Lower lobe of right lung (tissue), 2 donors: ENCODE measurements at regions not wholly inside any gene's neighbourhood (a gene's known extent, or its start where the extent isn't known, plus 50 kb on each side); places are given as distances from the start of the nearest gene placed in this dataset.
A peak's percentile ranks its signal among the peaks of the same experiment; 100 is the strongest.

Source experiments
- ATAC-seq, 2 donors: fragments of 200-7000 bp; cut with Tn5 transposase; one replicate each; pipeline ENCODE4 v1.9.1; 2020 to 2022; ENCODE audit warnings: mild to moderate bottlenecking in 2 of 2, moderate library complexity in 2 of 2
- DNase-seq: peaks from one replicate; pipeline ENCODE4 v3.0.0-alpha.2; 2020
- H3K27ac ChIP-seq: fragments of 200-600 bp; one replicate; pipeline ENCODE4 v1.8.0; 2022
- H3K27me3 ChIP-seq: fragments of 200-600 bp; one replicate; pipeline ENCODE4 v1.8.0; 2022; ENCODE audit warnings: low read depth
- H3K36me3 ChIP-seq: fragments of 200-600 bp; one replicate; pipeline ENCODE4 v1.8.0; 2022; ENCODE audit warnings: mild to moderate bottlenecking
- H3K4me1 ChIP-seq: fragments of 200-600 bp; one replicate; pipeline ENCODE4 v1.8.0; 2022
- H3K4me3 ChIP-seq: fragments of 200-600 bp; one replicate; pipeline ENCODE4 v1.8.0; 2022; ENCODE audit warnings: mild to moderate bottlenecking
- H3K9me3 ChIP-seq: fragments of 200-600 bp; one replicate; pipeline ENCODE4 v1.8.0; 2022
- intact Hi-C: fragments of 100-400 bp; cut with DNase I; formaldehyde crosslinking; loops from one replicate; pipeline ENCODE4 v1.11.0; 2022
- TF ChIP-seq, protein P1 (sequence below): fragments of 200-600 bp; IDR thresholded peaks from one replicate; pipeline ENCODE4 v1.8.0; 2022; ENCODE audit warnings: antibody characterized with exemption, mild to moderate bottlenecking
- donor health status: DM: no; HTN: yes; CAD: no; lungs with severe emphysema.

DNA sequence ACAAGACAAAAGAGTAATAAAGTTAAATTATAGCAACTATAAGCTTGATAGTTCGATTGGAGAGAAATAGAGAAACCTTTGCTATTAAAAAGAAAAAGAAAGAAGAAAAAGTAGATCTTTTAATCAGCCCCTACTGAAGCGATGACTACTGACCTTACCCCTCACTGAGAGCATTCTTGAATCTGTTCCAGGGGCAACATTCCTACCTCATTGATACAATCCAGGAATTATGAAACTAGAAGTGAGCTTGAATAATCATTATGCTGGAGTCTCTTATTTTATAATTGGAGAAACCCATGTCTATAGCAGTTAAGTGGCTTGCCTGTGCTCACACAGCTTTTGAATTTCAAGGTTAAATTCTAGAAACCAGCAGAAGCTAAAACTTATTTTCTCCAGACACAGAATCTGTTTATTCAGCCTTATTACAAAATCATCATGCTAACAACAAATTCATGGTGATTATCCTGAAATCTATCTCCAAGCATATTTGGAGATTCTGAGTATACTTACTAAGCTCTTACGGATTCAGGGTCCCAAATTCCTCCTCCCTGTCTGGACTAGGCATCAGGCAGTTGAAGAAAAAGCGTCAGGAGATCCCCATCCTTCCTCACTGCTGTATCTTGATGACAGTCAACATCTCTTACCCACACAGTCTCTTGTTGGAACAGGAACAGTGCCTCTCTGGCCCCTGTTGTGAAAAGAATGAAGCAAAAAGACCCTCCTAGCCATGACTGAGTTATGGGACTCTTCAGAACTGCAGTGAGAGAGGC, 547.6 kb upstream of the WWC1 start:
- TF ChIP-seq, protein P1, sequence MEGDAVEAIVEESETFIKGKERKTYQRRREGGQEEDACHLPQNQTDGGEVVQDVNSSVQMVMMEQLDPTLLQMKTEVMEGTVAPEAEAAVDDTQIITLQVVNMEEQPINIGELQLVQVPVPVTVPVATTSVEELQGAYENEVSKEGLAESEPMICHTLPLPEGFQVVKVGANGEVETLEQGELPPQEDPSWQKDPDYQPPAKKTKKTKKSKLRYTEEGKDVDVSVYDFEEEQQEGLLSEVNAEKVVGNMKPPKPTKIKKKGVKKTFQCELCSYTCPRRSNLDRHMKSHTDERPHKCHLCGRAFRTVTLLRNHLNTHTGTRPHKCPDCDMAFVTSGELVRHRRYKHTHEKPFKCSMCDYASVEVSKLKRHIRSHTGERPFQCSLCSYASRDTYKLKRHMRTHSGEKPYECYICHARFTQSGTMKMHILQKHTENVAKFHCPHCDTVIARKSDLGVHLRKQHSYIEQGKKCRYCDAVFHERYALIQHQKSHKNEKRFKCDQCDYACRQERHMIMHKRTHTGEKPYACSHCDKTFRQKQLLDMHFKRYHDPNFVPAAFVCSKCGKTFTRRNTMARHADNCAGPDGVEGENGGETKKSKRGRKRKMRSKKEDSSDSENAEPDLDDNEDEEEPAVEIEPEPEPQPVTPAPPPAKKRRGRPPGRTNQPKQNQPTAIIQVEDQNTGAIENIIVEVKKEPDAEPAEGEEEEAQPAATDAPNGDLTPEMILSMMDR, result no peak

DNA sequence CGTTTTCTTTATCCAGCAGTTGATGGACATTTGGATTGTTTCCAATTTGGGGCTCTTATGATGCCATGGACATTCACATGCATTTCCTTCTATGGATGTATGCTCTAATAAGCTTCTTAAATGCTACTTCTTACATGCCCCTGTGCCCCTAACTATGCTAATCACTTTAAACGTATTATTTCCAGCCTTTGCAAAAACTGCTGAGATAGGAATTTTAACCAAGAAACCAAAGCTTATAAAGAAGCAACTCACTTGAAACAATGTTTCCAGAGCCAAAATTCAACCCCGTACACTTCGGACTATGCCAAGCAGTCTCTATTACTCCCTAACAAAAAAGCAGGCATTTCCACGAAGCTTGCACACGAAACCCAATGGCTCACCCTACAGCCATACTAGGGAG, 545.6 kb upstream of the WWC1 start:
- intact Hi-C loops, result no loop called here
- TF ChIP-seq, protein P1, result no peak
- Histone ChIP-seq H3K27ac (no peak overlapping the region), H3K4me1 (no peaks in the 10 kb centered on the region), H3K9me3 (no peaks in the 10 kb centered on the region), H3K27me3 (peaks cover 4% of the 10 kb centered on the region), H3K4me3 (no peak overlapping the region), H3K36me3 (no peaks in the 10 kb centered on the region)
- no peak for ATAC-seq
- DNase-seq, result no peak

More for the DNA sequence above, 547.6 kb upstream of the WWC1 start:
- no peaks in the 10 kb centered on the region for H3K9me3 ChIP-seq
- no peak overlapping the region for H3K27ac ChIP-seq
- DNase-seq, result no peak
- no peak overlapping the region for H3K4me3 ChIP-seq
- peak in 1 of 2 donors; percentile 43 for ATAC-seq
- no peaks in the 10 kb centered on the region for H3K4me1 ChIP-seq
- no peaks in the 10 kb centered on the region for H3K36me3 ChIP-seq
- H3K27me3 ChIP-seq, result peaks cover 4% of the 10 kb centered on the region
- intact Hi-C loops, result no loop called here

DNA sequence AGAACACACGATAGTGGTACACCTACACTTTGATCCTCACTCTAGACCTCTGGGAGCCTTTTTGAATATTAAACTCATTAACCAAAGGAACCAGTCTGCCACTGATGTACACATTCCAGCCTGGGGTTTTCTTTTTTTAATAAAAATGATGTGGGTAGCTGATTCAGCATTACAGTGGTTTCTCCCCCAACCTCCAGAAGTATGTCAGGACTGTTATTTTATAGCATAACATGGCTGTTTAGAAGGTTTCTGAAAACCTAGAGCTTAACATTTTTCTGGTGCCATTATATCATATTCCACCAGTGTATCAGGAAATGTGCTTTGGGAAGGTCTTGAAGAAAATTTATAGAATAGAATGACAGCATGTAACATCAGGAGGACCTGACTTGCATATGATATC, 540.9 kb upstream of the WWC1 start:
- Histone ChIP-seq H3K9me3 (no peaks in the 10 kb centered on the region), H3K4me3 (no peak overlapping the region), H3K36me3 (no peaks in the 10 kb centered on the region), H3K4me1 (no peaks in the 10 kb centered on the region), H3K27ac (no peak overlapping the region), H3K27me3 (no peaks in the 10 kb centered on the region)
- intact Hi-C loops, result no loop called here
- no peak for DNase-seq
- TF ChIP-seq, protein P1, result no peak
- ATAC-seq, result no peak

DNA sequence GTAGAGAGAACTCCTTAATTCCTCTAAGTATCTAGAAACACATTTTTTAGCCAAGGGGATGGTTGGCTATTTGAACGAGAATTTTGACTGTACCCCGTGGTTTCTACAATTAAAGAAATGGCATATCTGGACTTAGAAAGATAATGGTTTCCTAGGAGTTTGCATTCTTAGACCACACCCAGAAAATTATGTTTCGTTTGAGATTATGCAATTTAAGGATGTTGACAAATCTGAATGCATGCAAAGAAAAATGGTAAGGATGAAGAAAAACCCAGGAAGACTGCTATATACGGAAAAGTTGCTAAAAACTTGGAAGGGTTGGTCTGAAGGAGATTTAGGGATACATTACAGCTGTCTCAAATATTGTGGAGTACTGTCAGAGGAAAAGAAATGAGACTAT, 538.5 kb upstream of the WWC1 start:
- DNase-seq (no peak), ATAC-seq (no peak)
- Histone ChIP-seq H3K9me3 (no peaks in the 10 kb centered on the region), H3K36me3 (no peaks in the 10 kb centered on the region), H3K4me3 (no peak overlapping the region), H3K27me3 (no peaks in the 10 kb centered on the region), H3K4me1 (no peaks in the 10 kb centered on the region), H3K27ac (no peak overlapping the region)
- TF ChIP-seq, protein P1, result no peak
- intact Hi-C loops, result no loop called here

DNA sequence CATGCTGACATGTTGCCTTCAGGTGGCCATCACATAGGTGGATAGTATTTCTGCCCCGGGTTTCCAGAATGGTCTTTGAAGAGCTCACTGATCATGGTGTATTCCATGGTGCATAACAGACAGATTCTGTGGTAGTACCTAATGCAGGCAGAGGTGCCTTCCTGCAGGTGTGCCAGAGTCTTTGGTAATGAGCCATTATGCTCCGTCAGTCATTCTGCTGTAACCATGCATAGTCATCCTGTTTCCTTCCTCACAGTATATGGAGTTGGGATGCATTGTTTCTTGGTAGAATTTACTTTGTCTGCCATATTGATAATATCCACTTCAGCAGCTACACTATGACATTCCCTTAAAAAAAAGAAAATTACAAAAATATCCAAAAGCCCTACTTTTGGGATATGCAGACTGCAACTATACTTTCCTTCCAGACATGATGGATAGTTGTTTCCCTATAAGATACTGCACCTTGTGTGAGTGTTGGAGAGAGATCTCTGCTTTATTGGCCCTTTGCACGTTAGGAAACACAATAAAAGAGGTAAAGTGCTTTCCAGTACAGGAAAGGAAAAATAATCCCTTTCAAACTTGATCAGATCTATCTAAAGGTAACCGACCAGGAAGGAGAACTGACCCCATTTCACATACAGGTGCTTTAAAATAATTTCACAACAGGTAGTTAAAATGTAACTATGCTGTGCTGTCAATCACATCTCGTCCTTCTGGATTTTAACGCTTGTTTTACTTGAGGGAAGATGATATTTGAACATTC, 537.5 kb upstream of the WWC1 start:
- intact Hi-C loops, result no loop called here
- no peaks in the 10 kb centered on the region for H3K27me3 ChIP-seq
- H3K4me3 ChIP-seq, result no peak overlapping the region
- H3K9me3 ChIP-seq, result no peaks in the 10 kb centered on the region
- DNase-seq, result no peak
- no peaks in the 10 kb centered on the region for H3K4me1 ChIP-seq
- ATAC-seq, result no peak
- TF ChIP-seq, protein P1, result no peak
- no peak overlapping the region for H3K27ac ChIP-seq
- no peaks in the 10 kb centered on the region for H3K36me3 ChIP-seq
